ENCODE measurements at regions not wholly inside any gene's neighbourhood (a gene's known extent, or its start where the extent isn't known, plus 50 kb on each side); places are given as distances from the start of the nearest gene placed in this dataset.

DNA sequence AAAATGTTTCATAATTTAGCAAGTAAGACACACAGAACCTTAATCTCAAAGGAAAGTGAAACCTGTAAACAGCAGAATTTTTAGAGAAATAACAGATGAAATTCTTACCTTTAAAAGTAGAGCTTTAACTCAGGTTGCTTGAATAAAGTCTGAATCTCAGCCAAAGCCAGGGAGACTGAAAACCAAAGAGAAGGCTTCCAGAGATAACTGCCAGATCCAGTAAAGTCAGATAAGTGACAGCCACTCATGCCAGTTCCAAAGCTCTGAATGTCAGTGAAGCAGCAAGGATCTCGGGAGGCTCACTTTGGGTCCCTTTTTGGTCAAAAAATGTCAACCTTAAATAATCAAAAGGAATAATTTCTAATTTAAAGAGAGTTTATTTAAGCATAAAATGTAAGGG lies 199.9 kb upstream of the CHRM3 start:
- no peak for DNase-seq
- H3K4me1 ChIP-seq (ENCODE audit: low read depth) = no peaks in the 10 kb centered on the region
- no peaks in the 10 kb centered on the region for H3K36me3 ChIP-seq (ENCODE audit: low read depth)
- H3K4me3 ChIP-seq = no peak overlapping the region
- no peaks in the 10 kb centered on the region for H3K9me3 ChIP-seq
- ATAC-seq = no peak
- intact Hi-C loops (cut with DNase I, micrococcal nuclease) = no loop called here
- TF ChIP-seq, protein P1, sequence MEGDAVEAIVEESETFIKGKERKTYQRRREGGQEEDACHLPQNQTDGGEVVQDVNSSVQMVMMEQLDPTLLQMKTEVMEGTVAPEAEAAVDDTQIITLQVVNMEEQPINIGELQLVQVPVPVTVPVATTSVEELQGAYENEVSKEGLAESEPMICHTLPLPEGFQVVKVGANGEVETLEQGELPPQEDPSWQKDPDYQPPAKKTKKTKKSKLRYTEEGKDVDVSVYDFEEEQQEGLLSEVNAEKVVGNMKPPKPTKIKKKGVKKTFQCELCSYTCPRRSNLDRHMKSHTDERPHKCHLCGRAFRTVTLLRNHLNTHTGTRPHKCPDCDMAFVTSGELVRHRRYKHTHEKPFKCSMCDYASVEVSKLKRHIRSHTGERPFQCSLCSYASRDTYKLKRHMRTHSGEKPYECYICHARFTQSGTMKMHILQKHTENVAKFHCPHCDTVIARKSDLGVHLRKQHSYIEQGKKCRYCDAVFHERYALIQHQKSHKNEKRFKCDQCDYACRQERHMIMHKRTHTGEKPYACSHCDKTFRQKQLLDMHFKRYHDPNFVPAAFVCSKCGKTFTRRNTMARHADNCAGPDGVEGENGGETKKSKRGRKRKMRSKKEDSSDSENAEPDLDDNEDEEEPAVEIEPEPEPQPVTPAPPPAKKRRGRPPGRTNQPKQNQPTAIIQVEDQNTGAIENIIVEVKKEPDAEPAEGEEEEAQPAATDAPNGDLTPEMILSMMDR (IDR thresholded peaks at IDR 0.05) = no peak

DNA sequence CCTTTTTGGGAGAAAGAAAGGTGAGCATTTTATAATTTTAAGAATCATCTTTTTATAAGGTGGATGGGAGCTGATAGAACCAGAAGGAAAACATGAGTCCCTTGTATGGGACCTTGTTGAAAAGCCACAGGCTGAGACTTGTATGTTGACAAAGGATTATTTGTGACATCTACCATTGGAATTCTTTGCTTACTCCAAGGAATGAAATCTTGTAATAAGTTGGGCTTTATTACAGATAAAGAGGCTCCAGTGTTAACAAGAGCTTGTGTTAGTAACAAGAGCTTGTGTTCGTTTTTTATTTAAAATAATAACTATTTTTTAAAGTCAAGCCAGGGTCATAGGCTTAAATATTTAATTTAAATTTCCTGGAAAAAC lies 201.1 kb upstream of the CHRM3 start:
- TF ChIP-seq, protein P1 (IDR thresholded peaks at IDR 0.05) = no peak
- Histone ChIP-seq H3K36me3 (ENCODE audit: low read depth) (no peaks in the 10 kb centered on the region), H3K9me3 (no peaks in the 10 kb centered on the region), H3K4me3 (no peak overlapping the region), H3K4me1 (ENCODE audit: low read depth) (no peaks in the 10 kb centered on the region)
- no peak for ATAC-seq
- intact Hi-C loops (cut with DNase I, micrococcal nuclease) = no loop called here
- no peak for DNase-seq

DNA sequence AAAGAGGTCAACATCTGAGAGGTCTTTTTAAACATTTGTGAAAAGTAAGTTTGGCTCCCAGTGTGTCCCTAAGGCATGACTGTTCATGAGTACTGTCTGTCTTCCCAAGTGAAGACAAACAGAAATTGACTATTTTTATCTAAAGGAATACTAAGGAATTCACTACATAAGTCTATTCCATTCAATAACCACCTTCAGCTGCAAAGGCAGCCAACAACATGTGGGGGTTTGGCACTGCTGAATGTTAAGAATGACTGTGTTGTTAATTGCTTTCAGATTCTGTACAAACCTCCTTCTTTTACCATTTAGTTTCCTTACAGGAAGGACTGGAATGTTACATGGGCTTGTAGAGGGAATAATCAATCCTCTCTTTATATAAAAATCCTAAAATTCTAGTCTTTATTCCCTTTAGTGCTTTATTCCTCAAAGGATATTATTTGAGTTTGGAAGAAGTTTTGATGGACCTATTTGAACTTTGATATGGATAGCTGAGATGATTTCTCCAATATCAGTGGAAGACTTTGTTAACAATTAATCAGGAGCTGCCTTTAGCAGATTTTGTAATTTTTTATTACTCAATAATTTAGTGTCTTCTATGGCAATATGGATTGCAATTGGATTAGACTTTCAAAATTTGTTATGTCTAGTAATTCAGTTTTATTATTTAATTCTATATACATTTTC lies 201.7 kb upstream of the CHRM3 start:
- TF ChIP-seq, protein P1 (IDR thresholded peaks at IDR 0.05) = no peak
- intact Hi-C loops (cut with DNase I, micrococcal nuclease) = no loop called here
- H3K36me3 ChIP-seq (ENCODE audit: low read depth) = no peaks in the 10 kb centered on the region
- H3K4me3 ChIP-seq = no peak overlapping the region
- no peaks in the 10 kb centered on the region for H3K4me1 ChIP-seq (ENCODE audit: low read depth)
- DNase-seq (no peak), ATAC-seq (no peak)
- H3K9me3 ChIP-seq = no peaks in the 10 kb centered on the region

GRCh38 chr1:239178961-239179360 lies 207.4 kb upstream of the CHRM3 start:
- Histone ChIP-seq H3K9me3 (no peaks in the 10 kb centered on the region), H3K4me3 (no peak overlapping the region), H3K4me1 (ENCODE audit: low read depth) (no peaks in the 10 kb centered on the region), H3K36me3 (ENCODE audit: low read depth) (no peaks in the 10 kb centered on the region)
- peak; percentile 66 for ATAC-seq
- intact Hi-C loops (cut with DNase I, micrococcal nuclease) = no loop called here
- no peak for DNase-seq
- TF ChIP-seq, protein P1 (IDR thresholded peaks at IDR 0.05) = no peak

DNA sequence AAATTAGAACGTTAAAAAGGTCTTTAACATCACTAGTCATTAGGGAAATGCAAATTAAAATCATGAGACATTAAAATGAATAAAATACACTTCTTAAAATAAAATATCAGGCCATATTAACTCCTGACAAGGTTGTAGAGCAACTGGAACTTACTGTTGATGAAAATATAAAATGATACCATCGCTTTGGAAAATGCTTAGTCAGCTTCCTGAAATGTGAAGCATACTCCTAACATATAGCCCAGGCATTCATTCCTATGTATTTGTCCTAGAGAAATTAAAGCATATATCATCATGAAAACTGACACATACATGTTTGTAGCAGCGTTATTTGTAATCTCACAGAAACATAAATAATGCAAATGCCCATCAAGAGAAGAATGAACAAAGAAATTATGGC lies 211.5 kb upstream of the CHRM3 start:
- H3K36me3 ChIP-seq (ENCODE audit: low read depth) = no peaks in the 10 kb centered on the region

More for the DNA sequence above, 211.5 kb upstream of the CHRM3 start:
- Histone ChIP-seq H3K9me3 (no peaks in the 10 kb centered on the region), H3K4me3 (no peak overlapping the region), H3K4me1 (ENCODE audit: low read depth) (no peaks in the 10 kb centered on the region)
- intact Hi-C loops (cut with DNase I, micrococcal nuclease) = no loop called here
- no peak for DNase-seq
- no peak for ATAC-seq
- TF ChIP-seq, protein P1 (IDR thresholded peaks at IDR 0.05) = no peak

Data from mucosa of descending colon (tissue), 3 donors.